ENCODE measurements at regions not wholly inside any gene's neighbourhood (a gene's known extent, or its start where the extent isn't known, plus 50 kb on each side); places are given as distances from the start of the nearest gene placed in this dataset.
"Not testable (repeated sequence)": the region's sequence is repeated elsewhere in the genome, so short reads cannot be mapped to it uniquely, and the experiment has no call there.

DNA sequence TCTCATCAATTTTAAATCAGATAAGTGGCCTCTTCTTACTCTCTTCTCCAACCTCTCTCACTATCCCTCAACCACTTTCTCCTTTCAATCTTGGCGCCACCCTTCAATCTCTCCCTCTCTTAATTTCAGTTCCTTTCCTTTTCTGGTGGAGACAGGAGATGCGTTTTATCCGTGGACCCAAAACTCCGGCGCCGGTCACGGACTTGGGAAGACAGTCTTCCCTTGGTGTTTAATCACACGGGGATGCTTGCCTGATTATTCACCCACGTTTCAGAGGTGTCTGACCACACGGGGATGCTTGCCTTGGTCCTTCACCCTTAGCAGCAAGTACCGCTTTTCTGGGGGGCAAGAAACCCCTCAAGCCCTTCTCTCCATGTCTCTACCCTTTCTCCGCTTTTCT lies 1057.6 kb upstream of the ACO1 start:
- H4K91ac ChIP-seq (replicated peaks; ENCODE audit: insufficient read length, low read length); H2AFZ ChIP-seq (ENCODE audit: low read length); H2BK20ac ChIP-seq (ENCODE audit: low read length); H3K4me1 ChIP-seq (replicated peaks in 1 of 4; ENCODE audit: control insufficient read depth in 3 of 4, insufficient read depth in 4 of 4, low read length in 3 of 4); H3K18ac ChIP-seq (ENCODE audit: extremely low read depth, low read length); H2AK5ac ChIP-seq (ENCODE audit: low read depth, low read length); H3K79me2 ChIP-seq (ENCODE audit: control insufficient read depth in 1 of 2, insufficient read depth in 2 of 2, low read length in 2 of 2); H3K27me3 ChIP-seq (replicated peaks in 1 of 4; ENCODE audit: control insufficient read depth in 3 of 4, extremely low read depth in 1 of 4, insufficient read depth in 3 of 4, low read length in 3 of 4); FAIRE-seq; H2BK120ac ChIP-seq (replicated peaks; ENCODE audit: low read depth, low read length); H3K4me3 ChIP-seq (ENCODE audit: extremely low read depth in 1 of 4, insufficient read depth in 2 of 4, low read depth in 3 of 4, low read length in 4 of 4); H2BK15ac ChIP-seq (ENCODE audit: low read length); H4K5ac ChIP-seq (ENCODE audit: insufficient read length, low read depth, low read length); DNase-seq (ENCODE audit: low read depth in 1 of 2, low spot score in 2 of 2); H3K4ac ChIP-seq (replicated peaks; ENCODE audit: insufficient read length, low read depth, low read length); H2BK12ac ChIP-seq (ENCODE audit: low read depth, low read length); H3K79me1 ChIP-seq (ENCODE audit: low read depth, low read length); H3K56ac ChIP-seq (replicated peaks; ENCODE audit: insufficient read length, low read depth, low read length); H3K23ac ChIP-seq (ENCODE audit: insufficient read length); POLR2A ChIA-PET (ENCODE audit: partially characterized antibody); H4K20me1 ChIP-seq (replicated peaks in 1 of 2; ENCODE audit: control insufficient read depth in 1 of 2, insufficient read depth in 2 of 2, low read length in 2 of 2); H3K9ac ChIP-seq (replicated peaks in 1 of 4; ENCODE audit: extremely low read depth in 1 of 4, low read depth in 3 of 4, low read length in 3 of 4); H3K23me2 ChIP-seq (ENCODE audit: low read depth, low read length); H4K8ac ChIP-seq (ENCODE audit: extremely low read depth, insufficient read depth, low read length); H3K4me2 ChIP-seq (ENCODE audit: insufficient read depth in 1 of 2, low read depth in 2 of 2, low read length in 2 of 2); H2BK5ac ChIP-seq (ENCODE audit: low read depth, low read length); H3K36me3 ChIP-seq (ENCODE audit: control insufficient read depth in 2 of 4, insufficient read depth in 4 of 4, low read length in 3 of 4); H3K27ac ChIP-seq (ENCODE audit: low read depth, low read length); H3K14ac ChIP-seq (ENCODE audit: insufficient read length); H3K9me3 ChIP-seq (ENCODE audit: insufficient read depth in 2 of 2, low read depth in 1 of 2, low read length in 1 of 2); CTCF ChIA-PET (ENCODE audit: partially characterized antibody): not testable (repeated sequence)
- 91% methylated on average over 11 of the region's 12 CpGs; no CpG with 5 or more reads in 1 of the 2 experiments for WGBS, 2 experiments (ENCODE audit: extremely low coverage in 1 of 2, insufficient coverage in 1 of 2, insufficient read length in 1 of 2, insufficient replicate concordance in 2 of 2, low coverage in 1 of 2, low lambda C conversion rate in 2 of 2, missing lambda C conversion rate in 1 of 2)
